C4-2B (cell line): ENCODE measurements at regions not wholly inside any gene's neighbourhood (a gene's known extent, or its start where the extent isn't known, plus 50 kb on each side); places are given as distances from the start of the nearest gene placed in this dataset.

Source experiments
- CTCF ChIP-seq: fragments of 450-650 bp; conservative IDR thresholded peaks from 2 replicates; pipeline ENCODE4 v1.5.1; 2017; ENCODE audit warnings: mild to moderate bottlenecking
- ZFX ChIP-seq: fragments of 450-650 bp; IDR thresholded peaks from 2 replicates; pipeline ENCODE4 v1.6.1; 2017

- no peak for TF ChIP-seq CTCF
- TF ChIP-seq ZFX = no peak
Measured at GRCh38 chr4:167629272-167629671, 395.0 kb upstream of the SPOCK3 start.
